GM12892 (cell line): ENCODE measurements at regions not wholly inside any gene's neighbourhood (a gene's known extent, or its start where the extent isn't known, plus 50 kb on each side); places are given as distances from the start of the nearest gene placed in this dataset.

Experiments
- DNase-seq: peaks from one replicate; pipeline ENCODE4 v3.0.0; 2011; ENCODE audit not compliant: insufficient read length
- FAIRE-seq: peaks from 2 replicates; lab custom pipeline; 2011; peaks lifted over from hg19 to GRCh38; lab: Jason Lieb, UNC
- POLR2A ChIP-seq: IDR thresholded peaks from 2 replicates; pipeline ENCODE4 v1.6.1; 2011; ENCODE audit warnings: low read depth, low read length, control low read depth
- POLR2AphosphoS5 ChIP-seq: IDR thresholded peaks from 2 replicates; pipeline ENCODE4 v1.6.1; 2011; ENCODE audit warnings: low read depth, low read length, control low read depth
- TAF1 ChIP-seq: IDR thresholded peaks from 2 replicates; pipeline ENCODE4 v1.6.1; 2011; ENCODE audit warnings: low read depth, mild to moderate bottlenecking, control low read depth, low read length, borderline replicate concordance

- DNase-seq (no peak), FAIRE-seq (no peak)
- TF ChIP-seq POLR2AphosphoS5 (no peak), POLR2A (no peak), TAF1 (no peak)
Observed at GRCh38 chr14:48391661-48392060, 716.3 kb upstream of the MDGA2 start.

GRCh38 chr14:48390346-48390745 lies 714.9 kb upstream of the MDGA2 start:
- FAIRE-seq (no peak), DNase-seq (no peak)
- TF ChIP-seq TAF1, result no peak
- TF ChIP-seq POLR2AphosphoS5, result no peak
- TF ChIP-seq POLR2A, result no peak

- no peak for DNase-seq
- TF ChIP-seq POLR2A (no peak), POLR2AphosphoS5 (no peak), TAF1 (no peak)
- FAIRE-seq, result no peak
Observed at GRCh38 chr14:48384821-48385220, 709.4 kb upstream of the MDGA2 start.

- TF ChIP-seq POLR2AphosphoS5 (no peak), POLR2A (no peak), TAF1 (no peak)
- no peak for DNase-seq
- FAIRE-seq, result no peak
Observed at GRCh38 chr14:48382961-48383360, 707.6 kb upstream of the MDGA2 start.

- FAIRE-seq, result no peak
Observed at GRCh38 chr14:48378541-48378940, 703.1 kb upstream of the MDGA2 start.

GRCh38 chr14:48373981-48374380 lies 698.6 kb upstream of the MDGA2 start:
- TF ChIP-seq POLR2AphosphoS5 (no peak), POLR2A (no peak), TAF1 (no peak)
- DNase-seq (no peak), FAIRE-seq (no peak)

More at GRCh38 chr14:48378541-48378940, 703.1 kb upstream of the MDGA2 start:
- no peak for DNase-seq
- no peak for TF ChIP-seq TAF1
- no peak for TF ChIP-seq POLR2A
- TF ChIP-seq POLR2AphosphoS5, result no peak

- no peak for FAIRE-seq
- no peak for TF ChIP-seq TAF1
- no peak for TF ChIP-seq POLR2AphosphoS5
- TF ChIP-seq POLR2A, result no peak
- DNase-seq, result no peak
Observed at GRCh38 chr14:48350971-48351370, 675.6 kb upstream of the MDGA2 start.

- DNase-seq (no peak), FAIRE-seq (no peak)
- TF ChIP-seq TAF1, result no peak
Observed at GRCh38 chr14:48349689-48350088, 674.3 kb upstream of the MDGA2 start.

GRCh38 chr14:48341069-48341468 lies 665.7 kb upstream of the MDGA2 start:
- FAIRE-seq (no peak), DNase-seq (no peak)
- TF ChIP-seq POLR2AphosphoS5, result no peak
- no peak for TF ChIP-seq POLR2A
- TF ChIP-seq TAF1, result no peak

GRCh38 chr14:48333221-48333920 lies 658.0 kb upstream of the MDGA2 start:
- no peak for TF ChIP-seq POLR2A
- no peak for TF ChIP-seq POLR2AphosphoS5
- TF ChIP-seq TAF1, result no peak
- DNase-seq (no peak), FAIRE-seq (no peak)

- no peak for DNase-seq
- FAIRE-seq, result no peak
- TF ChIP-seq TAF1 (no peak), POLR2AphosphoS5 (no peak), POLR2A (no peak)
Observed at GRCh38 chr14:48331421-48331820, 656.0 kb upstream of the MDGA2 start.

GRCh38 chr14:48325486-48325885 lies 650.1 kb upstream of the MDGA2 start:
- FAIRE-seq (no peak), DNase-seq (no peak)

GRCh38 chr14:48323665-48324064 lies 648.3 kb upstream of the MDGA2 start:
- DNase-seq (no peak), FAIRE-seq (no peak)
- TF ChIP-seq POLR2AphosphoS5, result no peak
- no peak for TF ChIP-seq TAF1
- TF ChIP-seq POLR2A, result no peak

More at GRCh38 chr14:48325486-48325885, 650.1 kb upstream of the MDGA2 start:
- TF ChIP-seq TAF1 (no peak), POLR2A (no peak), POLR2AphosphoS5 (no peak)
